Breast epithelium (tissue), 4 donors: ENCODE measurements at regions not wholly inside any gene's neighbourhood (a gene's known extent, or its start where the extent isn't known, plus 50 kb on each side); places are given as distances from the start of the nearest gene placed in this dataset.
A peak's percentile ranks its signal among the peaks of the same experiment; 100 is the strongest.

Experiments used
- DNase-seq, 2 donors: peaks; one replicate each; pipeline ENCODE4 v3.0.0-alpha.2; 2019; ENCODE audit warnings: low spot score in 2 of 2
- H3K27ac ChIP-seq, 2 donors: fragments of 200-600 bp; sonication (generic) in 1 of 2; one replicate each; pipeline ENCODE4 v1.5.1; 2016 to 2019; ENCODE audit warnings: mild to moderate bottlenecking in 1 of 2
- H3K27me3 ChIP-seq, 2 donors: fragments of 200-600 bp; sonication (generic) in 1 of 2; one replicate each; pipeline versions ENCODE4 v1.5.1 to v1.6.0; 2017 to 2019; ENCODE audit warnings: control low read depth in 1 of 2, mild to moderate bottlenecking in 1 of 2
- H3K36me3 ChIP-seq: fragments of 200-600 bp; one replicate; pipeline ENCODE4 v1.5.1; 2019
- H3K4me1 ChIP-seq, 2 donors: fragments of 200-600 bp; sonication (generic); one replicate each; pipeline ENCODE4 v1.5.1; 2016 to 2019; ENCODE audit warnings: control low read depth in 1 of 2
- H3K4me3 ChIP-seq, 3 donors: fragments of 200-600 bp; sonication (generic); 1 replicate in 2 of 3; 2 replicates in 1 of 3; pipeline ENCODE4 v1.5.1; 2016 to 2019; ENCODE audit warnings: mild to moderate bottlenecking in 3 of 3, moderate library complexity in 2 of 3
- H3K9me3 ChIP-seq, 2 donors: fragments of 200-600 bp; sonication (generic) in 1 of 2; one replicate each; pipeline ENCODE4 v1.5.1; 2016 to 2019; ENCODE audit warnings: control low read depth in 1 of 2
- CTCF ChIP-seq, 3 donors: fragments of 450-650 bp; IDR thresholded peaks; one replicate each; pipeline ENCODE4 v1.5.1; 2016 to 2017; ENCODE audit warnings: antibody characterized with exemption in 3 of 3, mild to moderate bottlenecking in 3 of 3, moderate library complexity in 3 of 3
- POLR2A ChIP-seq: fragments of 450-650 bp; IDR thresholded peaks from one replicate; pipeline ENCODE4 v1.6.1; 2016; ENCODE audit warnings: antibody characterized with exemption, mild to moderate bottlenecking, moderate library complexity
- POLR2AphosphoS5 ChIP-seq, 3 donors: sonication (generic); formaldehyde crosslinking; IDR thresholded peaks; one replicate each; pipeline ENCODE4 v1.6.1; 2017; ENCODE audit warnings: antibody characterized with exemption in 3 of 3
- intact Hi-C: fragments of 100-400 bp; cut with DNase I; formaldehyde crosslinking; loops from one replicate; pipeline ENCODE4 v1.15.1; 2023; ENCODE audit warnings: low total_unique reads

- H3K4me1 ChIP-seq = peaks cover 0 to 4% of the 10 kb centered on the region in 2 donors
- no peaks in the 10 kb centered on the region for H3K9me3 ChIP-seq
- TF ChIP-seq POLR2A (no peak), POLR2AphosphoS5 (IDR thresholded peaks at IDR 0.05) (no peak), CTCF (IDR thresholded peaks at IDR 0.05) (no peak)
- no peaks in the 10 kb centered on the region for H3K36me3 ChIP-seq
- H3K27me3 ChIP-seq = no peaks in the 10 kb centered on the region
- H3K27ac ChIP-seq = no peak overlapping the region
- H3K4me3 ChIP-seq = no peak overlapping the region
- no peak for DNase-seq
- intact Hi-C loops = no loop called here
Measured at GRCh38 chr10:3625959-3626751, 158.9 kb downstream of the KLF6 start.

- intact Hi-C loops = loop anchor here (5.0 kb wide), 1 partner anchor 217 kb away; no protein-coding TSS in a partner anchor
Measured at GRCh38 chr10:3624367-3624766, 160.6 kb downstream of the KLF6 start.

GRCh38 chr10:3623746-3624145 lies 161.3 kb downstream of the KLF6 start:
- Histone ChIP-seq H3K36me3 (no peaks in the 10 kb centered on the region), H3K4me1 (peaks cover 0 to 4% of the 10 kb centered on the region in 2 donors), H3K4me3 (no peak overlapping the region), H3K27ac (no peak overlapping the region), H3K9me3 (no peaks in the 10 kb centered on the region), H3K27me3 (no peaks in the 10 kb centered on the region)
- no peak for TF ChIP-seq CTCF (IDR thresholded peaks at IDR 0.05)
- no peak for TF ChIP-seq POLR2A
- peak in 1 of 3 donors; percentile 36 for TF ChIP-seq POLR2AphosphoS5 (IDR thresholded peaks at IDR 0.05)
- peak in 1 of 2 donors; percentile 44 for DNase-seq
- intact Hi-C loops = loop anchor here (5.0 kb wide), 1 partner anchor 216 kb away; no protein-coding TSS in a partner anchor

More at GRCh38 chr10:3624367-3624766, 160.6 kb downstream of the KLF6 start:
- Histone ChIP-seq H3K9me3 (no peaks in the 10 kb centered on the region), H3K27me3 (no peaks in the 10 kb centered on the region), H3K27ac (no peak overlapping the region), H3K4me3 (no peak overlapping the region), H3K36me3 (no peaks in the 10 kb centered on the region), H3K4me1 (peaks cover 0 to 4% of the 10 kb centered on the region in 2 donors)
- DNase-seq = no peak
- no peak for TF ChIP-seq POLR2A
- TF ChIP-seq CTCF (IDR thresholded peaks at IDR 0.05) = no peak
- TF ChIP-seq POLR2AphosphoS5 (IDR thresholded peaks at IDR 0.05) = no peak

- Histone ChIP-seq H3K9me3 (no peaks in the 10 kb centered on the region), H3K27ac (no peak overlapping the region), H3K4me1 (peaks cover 0 to 4% of the 10 kb centered on the region in 2 donors), H3K27me3 (no peaks in the 10 kb centered on the region), H3K4me3 (no peak overlapping the region), H3K36me3 (no peaks in the 10 kb centered on the region)
- no peak for DNase-seq
- no peak for TF ChIP-seq CTCF (IDR thresholded peaks at IDR 0.05)
- TF ChIP-seq POLR2AphosphoS5 (IDR thresholded peaks at IDR 0.05) = no peak
- TF ChIP-seq POLR2A = no peak
- intact Hi-C loops = loop anchor here (5.0 kb wide), 1 partner anchor 216 kb away; no protein-coding TSS in a partner anchor
Measured at GRCh38 chr10:3622845-3623621, 162.0 kb downstream of the KLF6 start.
